GM12878 (cell line): ENCODE measurements at regions not wholly inside any gene's neighbourhood (a gene's known extent, or its start where the extent isn't known, plus 50 kb on each side); places are given as distances from the start of the nearest gene placed in this dataset.

Source experiments
- CHD2 ChIP-seq: IDR thresholded peaks from 2 replicates; pipeline ENCODE4 v1.6.1; 2011; ENCODE audit warnings: low read depth, low read length, improper control_type of control experiment, borderline replicate concordance
- EZH2 ChIP-seq: IDR thresholded peaks from 2 replicates; pipeline ENCODE4 v1.6.1; 2012; ENCODE audit warnings: low read depth, mild to moderate bottlenecking, control low read depth, inconsistent platforms, low read length, borderline replicate concordance; ENCODE audit not compliant: control insufficient read depth
- NR2C2 ChIP-seq: IDR thresholded peaks from 2 replicates; pipeline ENCODE4 v1.6.1; 2011; ENCODE audit warnings: borderline replicate concordance, low read depth; ENCODE audit not compliant: control insufficient read depth, insufficient read length
- RFX5 ChIP-seq: IDR thresholded peaks from 2 replicates; pipeline ENCODE4 v1.6.1; 2011; ENCODE audit warnings: low read depth, low read length, improper control_type of control experiment
- TF ChIP-seq, protein P1 (sequence below): IDR thresholded peaks from 2 replicates; pipeline ENCODE4 v1.6.1; 2012; ENCODE audit warnings: low read depth, low read length, improper control_type of control experiment

DNA sequence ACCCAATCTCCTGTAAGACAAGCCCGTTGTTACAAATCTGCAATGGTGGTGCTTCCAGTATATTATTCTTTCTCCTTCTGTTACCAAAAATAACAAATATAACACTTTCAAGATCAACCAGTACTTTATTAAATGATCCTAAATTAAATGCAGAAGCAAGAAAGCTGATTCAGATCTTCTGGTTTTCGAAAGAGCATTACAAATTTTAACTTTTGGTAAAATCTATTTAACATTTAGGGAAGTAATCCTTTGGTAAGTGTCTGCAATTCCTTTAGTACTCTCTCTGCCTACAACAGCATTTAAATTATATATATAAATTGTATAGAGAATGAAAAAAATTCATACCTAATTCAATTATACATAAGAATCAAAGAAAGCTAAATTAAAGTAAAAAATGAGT is 198.6 kb upstream of the HMCN1 start:
- TF ChIP-seq EZH2, result no peak
- no peak for TF ChIP-seq RFX5
- TF ChIP-seq, protein P1, sequence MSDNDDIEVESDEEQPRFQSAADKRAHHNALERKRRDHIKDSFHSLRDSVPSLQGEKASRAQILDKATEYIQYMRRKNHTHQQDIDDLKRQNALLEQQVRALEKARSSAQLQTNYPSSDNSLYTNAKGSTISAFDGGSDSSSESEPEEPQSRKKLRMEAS, result no peak
- TF ChIP-seq CHD2, result no peak
- TF ChIP-seq NR2C2, result no peak
